DOHH2 (cell line): ENCODE measurements at regions not wholly inside any gene's neighbourhood (a gene's known extent, or its start where the extent isn't known, plus 50 kb on each side); places are given as distances from the start of the nearest gene placed in this dataset.

Experiments
- CTCF ChIP-seq: fragments of 200-600 bp; sonication (generic); IDR thresholded peaks from one replicate; pipeline ENCODE4 v1.5.1; 2014; ENCODE audit warnings: antibody characterized with exemption, mild to moderate bottlenecking, low read depth, low read length; ENCODE audit not compliant: poor library complexity, severe bottlenecking
- EZH2phosphoT487 ChIP-seq: fragments of 200-600 bp; sonication (generic); IDR thresholded peaks from 2 replicates; pipeline ENCODE4 v1.6.1; 2017; ENCODE audit warnings: borderline replicate concordance, mild to moderate bottlenecking, antibody characterized with exemption, low read length, moderate library complexity, mixed read lengths

GRCh38 chr20:11260611-11261010, 586.8 kb upstream of the JAG1 start:
- TF ChIP-seq CTCF (no peak), EZH2phosphoT487 (no peak)
